HG03045 (cell line): ENCODE measurements at regions not wholly inside any gene's neighbourhood (a gene's known extent, or its start where the extent isn't known, plus 50 kb on each side); places are given as distances from the start of the nearest gene placed in this dataset.
"Not testable (repeated sequence)": the region's sequence is repeated elsewhere in the genome, so short reads cannot be mapped to it uniquely, and the experiment has no call there.

Experiments used
- ATAC-seq: cut with Tn5 transposase; IDR thresholded peaks from one replicate; pipeline ENCODE4 v1.9.1; 2021; ENCODE audit warnings: mild to moderate bottlenecking, moderate library complexity; ENCODE audit not compliant: unreplicated experiment

DNA sequence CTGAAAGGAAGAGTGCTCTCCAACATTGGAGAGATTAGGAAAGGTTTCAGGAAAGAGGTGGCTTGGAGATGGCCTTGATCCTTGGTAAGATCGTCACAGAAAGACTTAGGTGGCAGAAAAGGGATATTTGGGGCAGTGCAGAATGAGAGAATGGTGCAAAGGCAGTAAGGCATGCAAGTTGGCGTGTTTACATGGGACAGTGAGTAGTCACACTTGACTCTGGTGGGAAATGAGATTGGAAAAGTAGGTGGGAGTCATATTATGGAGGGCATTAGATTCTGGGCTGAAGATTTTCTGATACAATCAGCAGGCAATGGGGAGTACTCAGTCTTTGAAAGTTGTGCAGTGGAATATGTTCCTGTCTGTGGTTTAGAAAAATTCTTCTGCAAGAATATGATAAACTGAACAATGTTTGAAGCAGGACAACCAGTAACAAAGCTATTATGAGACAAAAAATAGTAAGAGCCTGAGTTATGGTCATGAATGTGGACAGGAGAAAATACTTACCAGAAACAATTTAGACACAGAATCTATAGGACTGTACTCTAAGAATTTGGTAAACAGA lies 76.2 kb upstream of the ANKRD55 start:
- no peak for ATAC-seq

DNA sequence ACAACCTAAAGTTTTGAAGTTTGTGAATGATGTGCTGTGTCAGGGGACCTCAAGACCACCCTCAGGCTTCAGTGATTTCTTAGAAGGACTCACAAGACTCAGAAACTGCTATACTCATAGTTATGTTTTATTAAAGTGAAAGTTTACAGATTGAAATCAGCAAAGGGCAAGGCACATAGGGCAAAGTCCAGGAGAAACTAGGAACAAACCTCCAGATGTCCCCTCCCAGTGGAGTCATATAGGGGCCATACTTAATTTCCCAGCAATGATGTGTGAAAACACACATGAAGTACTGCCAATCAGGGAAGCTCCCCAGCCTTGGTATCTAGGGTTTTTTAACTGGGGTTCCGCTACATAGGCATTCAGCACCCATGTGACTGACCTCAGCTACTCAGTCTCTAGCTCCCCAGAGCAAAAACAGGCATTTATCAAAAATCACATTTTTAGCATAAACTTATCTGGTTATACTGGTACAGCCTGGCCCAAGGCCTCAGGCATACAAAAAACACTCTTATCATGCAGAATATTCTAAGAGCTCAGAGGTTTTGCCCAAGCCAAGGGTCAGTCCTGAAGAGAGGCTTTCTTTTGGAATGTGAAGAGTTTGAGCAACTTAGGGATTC lies 74.7 kb upstream of the ANKRD55 start:
- ATAC-seq = no peak

DNA sequence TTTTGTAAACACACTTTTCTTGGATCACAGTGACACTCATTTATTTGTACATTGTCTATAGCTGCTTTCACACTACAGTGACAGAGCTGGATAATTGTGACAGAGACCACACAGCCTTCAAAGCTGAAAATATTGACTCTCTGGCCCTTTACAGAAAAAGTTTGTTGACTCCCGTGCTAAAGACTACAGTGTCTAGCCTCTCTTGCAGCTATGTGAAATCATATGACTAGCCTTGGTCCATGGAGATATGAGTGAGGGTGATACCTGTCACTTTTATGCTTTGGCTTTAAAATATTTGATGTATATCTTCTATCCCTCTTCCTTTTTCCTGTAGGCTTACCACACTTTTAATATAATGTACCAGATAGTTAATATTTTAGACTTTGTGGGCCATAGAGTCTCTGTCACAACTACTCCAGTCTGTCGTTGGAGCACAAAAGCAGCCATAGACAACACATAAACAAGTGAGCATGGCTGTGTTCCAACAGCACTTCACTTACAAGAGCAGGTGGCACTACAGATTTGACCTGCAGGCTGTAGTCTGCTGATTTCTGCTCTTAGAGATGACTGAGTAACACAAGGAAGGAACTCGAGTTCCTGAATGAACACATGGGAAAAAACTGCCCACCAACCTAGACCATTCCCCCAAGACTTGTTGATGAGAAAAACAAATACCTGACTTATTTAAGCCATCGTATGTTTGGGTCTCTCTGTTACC lies 73.5 kb upstream of the ANKRD55 start:
- ATAC-seq = no peak

DNA sequence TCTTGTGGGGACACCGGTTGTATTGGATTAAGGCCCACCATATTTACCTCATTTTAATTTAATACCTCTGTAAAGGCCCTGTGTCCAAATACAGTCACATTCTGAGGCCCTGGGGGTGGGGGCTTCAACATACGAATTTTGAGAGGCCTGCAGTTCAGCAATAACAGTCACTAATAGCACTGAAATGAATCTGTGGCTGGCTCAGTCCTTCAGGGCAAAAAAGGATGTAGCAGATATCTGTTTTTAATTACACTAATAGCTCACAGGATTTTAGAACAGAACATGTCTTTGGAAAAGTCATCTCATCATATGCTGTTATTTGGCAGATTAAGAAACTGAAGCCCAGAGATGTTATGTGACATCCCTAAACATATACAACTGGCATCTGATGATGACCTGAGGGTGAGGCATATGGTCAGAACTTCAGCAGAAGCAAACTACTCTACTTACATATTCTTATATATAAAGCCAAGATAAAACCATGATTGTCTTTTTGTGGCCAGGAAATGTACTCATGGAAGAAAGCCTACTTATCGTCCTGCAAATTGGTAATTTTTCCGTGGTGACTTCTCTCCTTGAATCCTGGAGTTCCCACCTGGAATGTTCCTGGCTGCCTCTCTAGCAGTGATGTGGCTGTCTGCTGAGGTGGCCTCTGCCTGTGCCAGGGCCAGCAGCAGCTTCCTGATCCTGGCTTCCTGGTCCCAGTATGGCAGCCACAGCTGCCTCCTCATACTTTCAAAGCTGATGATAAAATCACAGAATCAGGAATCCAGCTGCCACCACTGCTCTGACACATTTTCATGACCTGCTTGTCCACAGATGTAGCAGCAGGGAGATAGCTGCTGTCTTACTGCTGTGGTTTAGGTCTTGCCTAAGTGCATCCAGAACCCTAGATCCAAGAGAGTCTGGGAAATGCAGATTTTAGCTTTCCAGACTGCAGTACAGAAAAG lies 72.1 kb upstream of the ANKRD55 start:
- no peak for ATAC-seq

DNA sequence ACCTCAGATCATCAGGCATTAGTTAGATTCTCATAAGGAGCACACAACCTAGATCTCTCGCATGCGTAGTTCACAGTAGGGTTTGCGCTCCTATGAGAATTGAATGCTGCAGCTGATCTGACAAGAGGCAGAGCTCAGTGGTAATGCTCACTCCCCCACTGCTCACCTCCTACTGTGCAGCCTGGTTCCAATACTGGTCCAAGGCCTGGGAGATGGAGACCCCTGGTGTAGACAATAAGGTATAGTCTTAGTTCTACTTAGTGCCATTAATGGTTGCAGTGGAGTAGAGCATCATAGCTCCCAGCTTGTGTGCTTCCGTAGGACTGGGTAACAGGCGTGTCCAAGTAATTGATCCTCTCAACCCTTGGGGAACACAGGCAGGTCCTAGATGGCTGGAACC lies 70.4 kb upstream of the ANKRD55 start:
- ATAC-seq = no peak

DNA sequence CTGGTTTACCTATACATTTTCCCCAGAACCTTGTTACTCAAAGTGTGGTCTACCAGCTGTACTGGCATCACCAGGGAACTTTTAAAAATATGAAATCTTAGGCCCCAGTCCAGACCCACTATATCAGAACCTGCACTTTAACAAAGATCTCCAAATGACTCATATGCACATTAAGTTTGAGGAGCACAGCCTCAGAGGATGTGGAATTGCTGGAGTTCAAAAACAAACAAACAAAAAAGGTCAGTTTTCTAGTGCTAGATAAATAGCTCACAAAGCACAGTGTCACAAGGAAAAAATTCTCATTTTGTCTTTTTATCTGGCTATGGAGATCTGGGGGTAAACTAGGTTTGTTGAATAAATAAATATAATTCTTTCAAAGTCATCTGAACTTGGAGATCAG lies 68.9 kb upstream of the ANKRD55 start:
- no peak for ATAC-seq

DNA sequence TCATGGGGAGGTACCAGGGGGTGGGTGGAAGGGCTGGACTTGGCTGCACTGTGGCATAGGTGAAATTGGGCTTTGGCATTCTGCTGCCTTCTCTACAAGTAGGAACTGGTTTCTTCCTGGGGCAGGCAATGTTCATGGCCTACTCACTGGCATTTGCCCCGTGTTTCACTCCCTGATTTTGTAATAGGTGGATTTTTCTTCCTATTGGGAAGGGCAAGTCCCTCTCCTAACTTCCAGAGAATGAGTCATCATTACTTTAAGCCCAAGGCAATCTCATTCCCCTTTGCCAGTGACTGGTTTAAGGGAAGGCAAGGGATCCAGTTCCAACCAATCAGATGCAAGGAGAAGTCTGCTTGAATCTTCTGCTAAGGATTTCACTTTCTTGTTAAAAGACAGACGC lies 67.9 kb upstream of the ANKRD55 start:
- ATAC-seq = no peak

DNA sequence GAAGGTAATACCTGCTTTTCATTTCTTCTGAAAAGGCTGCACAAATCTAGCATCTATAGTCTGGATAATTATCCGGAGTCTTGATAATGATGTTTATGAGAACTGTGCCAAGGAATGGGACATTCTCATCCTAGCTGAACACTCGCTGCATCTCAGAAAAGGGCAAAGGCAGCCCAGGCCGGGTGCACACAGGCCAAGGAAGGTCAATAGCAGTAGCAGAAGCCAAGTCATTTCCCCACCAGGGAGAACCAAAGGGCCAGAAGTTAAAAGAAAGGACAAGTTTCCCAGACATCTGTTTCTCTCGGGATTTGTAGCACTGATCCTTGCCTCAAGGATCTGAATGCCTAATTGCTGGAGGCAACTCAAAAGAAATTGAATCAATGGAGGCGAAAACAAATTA lies 66.1 kb upstream of the ANKRD55 start:
- ATAC-seq = no peak

DNA sequence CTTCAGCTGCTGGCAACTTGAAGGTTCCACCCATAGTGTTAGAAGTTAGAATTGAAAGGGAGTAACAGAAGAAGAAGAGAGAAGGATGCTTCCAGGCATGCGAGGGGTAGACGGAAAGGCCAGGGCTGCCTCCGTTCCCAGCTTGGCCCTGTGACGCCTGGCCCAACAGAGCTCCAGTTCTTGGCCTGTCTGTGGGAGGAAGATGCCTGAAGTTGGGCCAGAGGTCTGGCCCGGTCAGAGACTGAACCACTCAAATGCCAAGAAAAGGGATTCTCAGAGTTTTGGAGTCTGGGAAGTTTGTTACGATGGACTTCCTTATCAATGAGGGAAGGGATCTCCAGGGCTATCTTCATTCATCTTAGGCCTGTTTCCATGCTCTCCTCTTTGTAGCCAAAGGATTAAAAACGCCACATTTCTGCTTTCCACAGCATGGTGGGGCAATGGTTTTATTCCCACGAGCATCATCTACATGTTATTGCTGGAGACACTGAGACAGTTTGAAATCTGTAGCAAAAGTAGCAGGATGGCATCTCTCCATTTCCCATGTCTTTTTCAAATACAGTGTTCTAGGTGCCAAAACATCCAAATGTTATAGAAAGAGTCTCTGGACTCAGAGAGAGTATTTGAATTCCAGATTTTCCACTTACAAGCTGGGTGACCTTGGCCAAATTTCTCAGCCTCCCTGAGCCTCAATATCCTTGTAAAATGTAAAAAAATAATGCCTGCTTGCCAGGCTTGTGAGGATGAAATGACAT lies 65.4 kb upstream of the ANKRD55 start:
- ATAC-seq = no peak

DNA sequence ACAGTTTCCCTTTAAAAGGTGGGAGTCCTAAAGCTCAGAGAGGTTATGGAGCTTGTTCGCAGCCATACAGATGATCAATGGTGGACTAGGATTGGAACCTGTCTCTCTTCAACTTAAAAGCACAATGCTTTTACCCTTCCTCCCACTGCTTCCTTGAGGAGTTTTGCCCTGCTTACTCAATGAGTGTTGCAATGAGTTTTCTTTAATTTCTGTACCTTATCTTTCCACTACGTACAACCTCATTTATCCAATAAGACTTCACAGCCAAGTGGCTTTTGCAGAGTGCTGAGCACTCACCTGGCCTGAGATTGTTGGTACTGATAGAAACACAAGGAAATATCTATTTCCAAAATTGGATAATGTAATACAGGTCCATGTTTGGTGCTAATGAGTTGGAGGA lies 64.7 kb upstream of the ANKRD55 start:
- ATAC-seq = no peak

DNA sequence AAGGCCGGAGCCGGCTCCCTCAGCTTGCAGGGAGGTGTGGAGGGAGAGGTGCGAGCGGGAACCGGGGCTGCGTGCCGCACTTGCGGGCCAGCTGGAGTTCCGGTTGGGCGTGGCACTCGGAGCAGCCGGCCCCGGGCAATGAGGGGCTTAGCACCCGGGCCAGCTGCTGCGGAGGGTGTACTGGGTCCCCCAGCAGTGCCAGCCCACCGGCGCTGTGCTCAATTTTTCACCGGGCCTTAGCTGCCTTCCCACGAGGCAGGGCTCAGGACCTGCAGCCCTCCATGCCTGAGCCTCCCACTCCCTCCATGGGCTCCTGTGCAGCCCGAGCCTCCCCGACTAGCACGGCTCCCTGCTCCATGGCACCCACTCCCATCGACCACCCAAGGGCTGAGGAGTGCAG lies 62.2 kb upstream of the ANKRD55 start:
- ATAC-seq = not testable (repeated sequence)

DNA sequence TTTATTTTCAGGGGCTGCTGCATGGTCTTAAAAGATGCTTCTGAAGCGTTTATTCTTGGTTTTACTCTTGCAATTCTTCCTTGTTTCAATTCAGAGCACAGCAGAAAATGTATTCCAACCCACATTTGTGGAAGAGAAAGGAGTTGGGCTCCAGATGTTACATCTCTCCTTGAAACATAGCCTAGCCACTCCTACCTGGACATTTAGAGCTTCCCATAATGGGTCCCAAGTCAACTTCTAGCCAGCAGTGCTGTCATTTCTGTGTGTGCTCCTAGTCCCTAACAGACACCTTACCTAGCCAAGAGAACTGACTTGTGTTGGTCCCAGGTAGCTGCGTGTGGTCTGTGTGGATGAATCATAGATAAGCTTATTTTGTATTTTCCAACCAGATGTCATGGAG lies 61.2 kb upstream of the ANKRD55 start:
- ATAC-seq = no peak

DNA sequence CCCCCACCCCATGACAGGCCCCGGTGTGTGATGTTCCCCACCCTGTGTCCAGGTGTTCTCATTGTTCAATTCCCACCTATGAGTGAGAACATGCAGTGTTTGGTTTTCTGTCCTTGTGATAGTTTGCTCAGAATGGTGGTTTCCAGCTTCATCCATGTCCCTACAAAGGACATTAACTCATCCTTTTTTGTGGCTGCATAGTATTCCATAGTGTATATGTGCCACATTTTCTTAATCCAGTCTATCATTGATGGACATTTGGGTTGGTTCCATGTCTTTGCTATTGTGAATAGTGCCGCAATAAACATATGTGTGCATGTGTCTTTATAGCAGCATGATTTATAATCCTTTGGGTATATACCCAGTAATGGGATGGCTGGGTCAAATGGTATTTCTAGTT lies 59.7 kb upstream of the ANKRD55 start:
- not testable (repeated sequence) for ATAC-seq

DNA sequence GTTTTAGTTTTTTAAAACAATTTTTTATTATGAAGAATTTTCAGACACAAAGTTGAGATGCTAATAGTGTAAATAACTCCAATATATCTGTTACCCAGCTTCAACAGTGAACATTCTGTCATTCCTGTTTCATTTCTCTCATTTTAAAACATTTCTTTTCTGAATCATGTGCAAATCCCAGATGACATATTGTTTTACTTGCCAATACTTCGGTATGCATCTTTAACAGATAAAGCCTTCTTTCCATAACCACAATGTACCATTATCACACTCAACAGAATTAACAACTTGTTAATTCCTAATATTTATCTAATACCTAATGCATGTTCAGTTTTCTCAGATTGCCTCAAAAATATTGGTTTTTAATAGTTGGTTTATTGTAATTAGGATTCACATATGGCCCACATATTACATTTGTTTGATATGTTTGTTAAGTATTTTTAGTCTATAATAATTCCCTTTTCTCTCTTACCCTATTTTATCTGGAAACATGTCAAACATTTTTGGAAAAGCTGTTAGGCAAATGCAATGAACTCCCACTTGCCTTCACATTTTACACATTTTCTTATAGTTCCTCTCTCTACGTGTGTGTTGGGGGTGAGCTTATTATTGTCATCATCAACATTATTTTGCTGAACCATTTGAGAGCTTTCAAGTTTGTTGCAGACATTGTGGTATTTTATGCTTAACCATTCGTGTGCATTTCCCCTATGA lies 58.7 kb upstream of the ANKRD55 start:
- no peak for ATAC-seq

DNA sequence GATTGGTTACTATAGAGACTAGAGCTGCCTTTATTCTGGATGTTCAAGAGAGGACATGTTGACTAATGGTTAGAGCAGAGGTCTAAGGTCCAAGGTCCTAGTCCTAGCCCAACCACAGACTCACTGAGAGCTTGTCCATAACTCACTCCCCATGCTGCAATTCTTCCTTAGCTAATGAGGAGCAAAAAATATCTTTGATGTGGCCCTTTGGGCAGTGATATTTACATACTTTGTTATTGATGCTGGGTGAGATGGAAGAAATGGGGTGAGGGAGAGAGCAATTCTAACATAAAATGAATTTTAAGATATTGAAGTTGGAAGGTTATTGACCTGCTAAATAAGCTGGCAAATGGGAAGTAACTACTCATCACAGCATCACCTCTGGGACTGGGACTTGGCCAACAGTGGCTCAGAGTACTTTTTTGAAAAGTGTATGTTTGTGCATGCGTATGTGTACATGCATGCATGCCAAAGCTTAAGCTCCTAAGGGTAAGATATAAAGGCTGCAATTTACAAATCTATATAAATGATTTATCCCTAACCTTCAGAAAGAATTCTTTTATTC lies 58.0 kb upstream of the ANKRD55 start:
- ATAC-seq = no peak

DNA sequence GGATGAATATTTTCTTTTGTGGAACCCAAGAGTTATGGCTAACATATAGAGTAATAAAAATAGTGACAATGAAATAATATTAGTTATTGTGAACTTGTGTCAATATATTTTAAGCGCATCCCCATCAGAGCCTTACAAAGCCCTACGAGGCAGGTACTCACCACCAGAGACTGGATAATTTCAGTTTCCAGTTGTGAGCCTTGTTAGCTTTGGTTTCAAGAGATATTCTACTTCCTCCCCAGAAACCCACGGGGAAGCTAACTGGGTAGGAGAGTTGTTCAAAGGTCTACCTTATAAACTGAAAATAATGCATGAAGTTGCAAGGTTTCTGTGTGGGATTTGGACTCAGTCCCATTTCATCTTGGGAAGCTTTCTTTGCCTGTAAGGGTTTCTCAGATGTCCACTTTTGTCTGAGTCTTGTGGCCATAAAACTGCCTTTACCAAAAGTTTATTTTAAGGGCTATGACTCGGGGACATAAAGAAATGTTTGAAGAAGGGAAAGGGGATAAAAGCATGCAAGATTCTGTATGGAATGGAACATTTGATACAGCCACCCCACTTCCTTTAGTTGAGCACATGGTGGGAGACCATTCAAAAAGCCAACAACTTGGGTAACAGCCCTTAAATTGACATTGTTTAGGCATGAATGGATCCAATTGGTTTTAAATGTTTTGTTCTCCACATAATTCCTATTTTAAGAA lies 57.4 kb upstream of the ANKRD55 start:
- no peak for ATAC-seq

DNA sequence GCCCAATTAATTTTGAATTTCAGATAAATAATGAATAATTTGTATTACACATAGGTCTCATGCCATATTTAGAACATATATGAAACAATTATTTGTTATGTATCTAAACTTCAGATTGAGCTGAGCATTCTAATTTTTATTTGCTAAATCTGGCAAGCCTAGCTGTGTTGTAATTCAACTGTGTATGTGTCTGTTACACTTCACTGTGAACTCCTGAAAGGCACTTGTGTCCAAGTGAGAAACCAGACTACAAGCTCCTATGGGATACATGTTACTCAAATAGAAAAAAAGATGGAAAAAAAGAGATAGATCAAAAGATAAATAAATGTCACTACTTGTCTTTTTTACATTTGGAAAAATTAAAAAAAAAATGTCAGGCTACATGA lies 56.5 kb upstream of the ANKRD55 start:
- no peak for ATAC-seq

DNA sequence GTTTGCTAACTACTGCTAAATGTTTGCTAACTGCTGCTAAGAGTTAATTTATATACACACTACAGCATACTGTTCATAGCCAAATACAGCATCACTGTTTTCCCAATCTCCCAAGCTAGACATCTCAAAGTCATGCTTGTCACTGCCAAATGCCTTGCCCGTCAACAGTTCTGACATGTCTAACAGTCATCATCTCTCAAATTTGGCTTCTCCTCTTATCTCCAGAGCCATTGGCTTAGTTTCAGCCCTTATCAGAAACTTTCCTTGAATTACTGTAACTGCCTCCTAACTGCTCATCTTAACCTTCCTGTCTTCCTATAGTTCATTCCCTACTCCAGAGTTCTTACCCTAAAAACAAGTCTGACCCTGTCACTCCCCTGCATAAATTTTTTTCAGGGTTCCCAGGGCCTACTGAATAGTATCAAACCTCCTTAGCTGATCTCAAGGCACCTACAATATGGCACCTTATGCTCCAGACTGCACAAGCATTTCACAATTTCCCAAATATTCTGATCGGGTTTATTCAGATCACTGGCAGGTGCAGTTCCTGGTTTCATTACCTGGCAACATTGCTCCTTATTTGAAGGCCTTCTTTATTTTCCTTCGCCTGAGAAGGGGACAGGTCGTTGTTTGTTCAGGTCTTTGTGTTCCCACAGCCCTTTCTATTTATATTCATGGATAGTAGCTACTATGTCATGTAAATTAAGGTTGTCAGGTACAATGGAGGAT lies 55.9 kb upstream of the ANKRD55 start:
- ATAC-seq = no peak
